Trophoblast cell (in vitro differentiated cells and primary cell): ENCODE measurements at regions not wholly inside any gene's neighbourhood (a gene's known extent, or its start where the extent isn't known, plus 50 kb on each side); places are given as distances from the start of the nearest gene placed in this dataset.

Experiments
- DNase-seq, 2 donors: peaks; one replicate each; pipeline ENCODE4 v3.0.0-alpha.2; 2016
- H2AFZ ChIP-seq: 2 replicates; pipeline ENCODE4 v1.6.1; 2013; ENCODE audit warnings: low read length, moderate library complexity, mild to moderate bottlenecking; ENCODE audit not compliant: insufficient read depth, poor library complexity
- H2AK5ac ChIP-seq: 2 replicates; pipeline ENCODE4 v1.6.1; 2013; ENCODE audit warnings: mild to moderate bottlenecking, low read length
- H2BK120ac ChIP-seq: 2 replicates; pipeline ENCODE4 v1.6.1; 2013; ENCODE audit warnings: low read length, mild to moderate bottlenecking, moderate library complexity; ENCODE audit not compliant: insufficient read depth, poor library complexity
- H2BK12ac ChIP-seq: 2 replicates; pipeline ENCODE4 v1.6.1; 2013; ENCODE audit warnings: mild to moderate bottlenecking, low read length, moderate library complexity
- H2BK5ac ChIP-seq: 2 replicates; pipeline ENCODE4 v1.6.1; 2013; ENCODE audit warnings: low read length, low read depth, moderate library complexity, mild to moderate bottlenecking; ENCODE audit not compliant: poor library complexity
- H3K14ac ChIP-seq: 2 replicates; pipeline ENCODE4 v1.6.1; 2013; ENCODE audit warnings: mild to moderate bottlenecking, low read length
- H3K18ac ChIP-seq: 2 replicates; pipeline ENCODE4 v1.6.1; 2013; ENCODE audit warnings: mild to moderate bottlenecking, low read length
- H3K23ac ChIP-seq: 2 replicates; pipeline ENCODE4 v1.6.1; 2013; ENCODE audit warnings: low read length
- H3K27ac ChIP-seq: 2 replicates; pipeline ENCODE4 v1.5.1; 2013; ENCODE audit warnings: low read depth, mild to moderate bottlenecking, inconsistent platforms, low read length, moderate library complexity
- H3K27me3 ChIP-seq: 2 replicates; pipeline ENCODE4 v1.6.1; 2013; ENCODE audit warnings: inconsistent platforms, mild to moderate bottlenecking, low read length, moderate library complexity; ENCODE audit not compliant: insufficient read depth
- H3K36me3 ChIP-seq, 2 experiments: 1 replicate in 1 of 2; 2 replicates in 1 of 2; pipeline ENCODE4 v1.6.1; 2013; ENCODE audit warnings: low read length in 2 of 2, mild to moderate bottlenecking in 2 of 2, moderate library complexity in 1 of 2; ENCODE audit not compliant: insufficient read depth in 2 of 2, control insufficient read depth in 1 of 2
- H3K4ac ChIP-seq: 2 replicates; pipeline ENCODE4 v1.6.1; 2013; ENCODE audit warnings: low read depth, mild to moderate bottlenecking, low read length, moderate library complexity
- H3K4me1 ChIP-seq, 2 experiments: 1 replicate in 1 of 2; 2 replicates in 1 of 2; pipeline ENCODE4 v1.6.1; 2013; ENCODE audit warnings: low read length in 2 of 2, mild to moderate bottlenecking in 2 of 2, moderate library complexity in 1 of 2; ENCODE audit not compliant: insufficient read depth in 2 of 2, control insufficient read depth in 1 of 2
- H3K4me2 ChIP-seq: 2 replicates; pipeline ENCODE4 v1.6.1; 2013; ENCODE audit warnings: inconsistent platforms, mild to moderate bottlenecking, low read length, moderate library complexity
- H3K4me3 ChIP-seq: 2 replicates; pipeline ENCODE4 v1.5.1; 2013; ENCODE audit warnings: mild to moderate bottlenecking, low read depth, low read length, inconsistent platforms
- H3K79me1 ChIP-seq: one replicate; pipeline ENCODE4 v1.6.1; 2013; ENCODE audit warnings: low read length
- H3K79me2 ChIP-seq: 2 replicates; pipeline ENCODE4 v1.6.1; 2013; ENCODE audit warnings: low read length, mild to moderate bottlenecking; ENCODE audit not compliant: control insufficient read depth, insufficient read depth, poor library complexity
- H3K9ac ChIP-seq: 2 replicates; pipeline ENCODE4 v1.6.1; 2013; ENCODE audit warnings: mild to moderate bottlenecking, low read length
- H3K9me3 ChIP-seq: 2 replicates; pipeline ENCODE4 v1.6.1; 2013; ENCODE audit warnings: low read depth, mild to moderate bottlenecking, control low read depth, inconsistent platforms, low read length; ENCODE audit not compliant: insufficient read depth
- H4K12ac ChIP-seq: 2 replicates; pipeline ENCODE4 v1.6.1; 2013; ENCODE audit warnings: low read depth, mild to moderate bottlenecking, low read length, moderate library complexity
- H4K8ac ChIP-seq: 2 replicates; pipeline ENCODE4 v1.6.1; 2013; ENCODE audit warnings: low read depth, mild to moderate bottlenecking, low read length, moderate library complexity
- H4K91ac ChIP-seq: one replicate; pipeline ENCODE4 v1.6.1; 2013; ENCODE audit warnings: low read depth, mild to moderate bottlenecking, low read length, moderate library complexity
- WGBS: extraction: QIAGEN DNeasy Blood & Tissue Kit; methylation state at CpG from one replicate; pipeline ENCODE4 v1.1.7; 2013; ENCODE audit warnings: missing lambda C conversion rate; ENCODE audit not compliant: insufficient read length, insufficient coverage; ENCODE audit errors: extremely low coverage; 5-methylcytosine and 5-hydroxymethylcytosine counted together

DNA sequence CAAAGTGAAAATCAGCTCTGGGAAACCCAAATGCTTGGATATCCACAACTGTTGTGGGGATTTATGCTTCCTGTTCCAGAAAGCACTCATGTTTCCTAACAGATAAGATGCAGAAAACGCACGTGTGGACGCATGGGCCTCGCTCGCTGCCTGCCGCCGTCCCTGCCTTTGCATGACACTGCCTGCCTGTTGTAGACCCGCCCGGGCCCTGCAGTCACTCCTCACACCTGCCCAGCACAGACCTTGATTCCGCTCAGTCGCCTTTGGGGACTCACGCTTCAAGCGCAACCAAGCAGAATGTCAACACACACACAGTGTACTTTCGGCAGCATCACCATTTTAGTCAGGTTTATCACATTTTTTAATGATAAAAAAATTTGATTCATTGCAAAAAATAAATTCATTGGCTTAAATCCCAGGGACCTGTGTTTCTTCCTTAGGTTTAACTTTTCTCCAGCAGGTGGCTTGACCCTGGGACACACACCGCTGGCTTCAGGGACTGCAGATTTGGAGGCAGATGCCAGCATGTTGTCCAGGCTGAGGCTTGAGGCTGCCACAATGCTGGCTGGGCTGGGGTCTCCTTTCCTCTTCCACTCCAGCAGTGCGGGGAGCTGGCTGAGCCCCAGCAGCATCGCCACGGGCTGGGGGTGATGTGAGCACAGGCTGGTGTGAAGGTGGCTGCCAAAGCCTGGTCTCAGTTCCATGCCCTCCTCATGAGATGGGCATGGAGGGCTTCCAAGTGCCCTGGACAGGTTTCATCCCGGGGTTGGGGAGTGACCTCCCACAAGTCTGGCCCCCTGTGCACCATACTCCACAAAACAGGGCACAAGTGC is 416.9 kb upstream of the IRX4 start:
- H3K36me3 ChIP-seq: no peaks in the 10 kb centered on the region
- no peak overlapping the region for H2BK120ac ChIP-seq
- no peak overlapping the region for H4K12ac ChIP-seq
- no peaks in the 10 kb centered on the region for H3K4me1 ChIP-seq
- H3K14ac ChIP-seq: no peak overlapping the region
- no peak overlapping the region for H2AFZ ChIP-seq
- no CpG with 5 or more reads among the region's 19 CpGs for WGBS
- H3K27ac ChIP-seq: no peak overlapping the region
- H3K4ac ChIP-seq: no peak overlapping the region
- no peaks in the 10 kb centered on the region for H3K79me2 ChIP-seq
- H3K18ac ChIP-seq: no peak overlapping the region
- no peak overlapping the region for H3K23ac ChIP-seq
- H3K4me2 ChIP-seq: no peak overlapping the region
- no peaks in the 10 kb centered on the region for H3K27me3 ChIP-seq
- no peak overlapping the region for H2AK5ac ChIP-seq
- no peak for DNase-seq
- H4K8ac ChIP-seq: no peak overlapping the region
- no peak overlapping the region for H2BK12ac ChIP-seq
- H3K9me3 ChIP-seq: peaks cover 2% of the 10 kb centered on the region
- no peak overlapping the region for H3K9ac ChIP-seq
- no peaks in the 10 kb centered on the region for H3K79me1 ChIP-seq
- H4K91ac ChIP-seq: no peak overlapping the region
- H3K4me3 ChIP-seq: no peak overlapping the region
- no peak overlapping the region for H2BK5ac ChIP-seq

DNA sequence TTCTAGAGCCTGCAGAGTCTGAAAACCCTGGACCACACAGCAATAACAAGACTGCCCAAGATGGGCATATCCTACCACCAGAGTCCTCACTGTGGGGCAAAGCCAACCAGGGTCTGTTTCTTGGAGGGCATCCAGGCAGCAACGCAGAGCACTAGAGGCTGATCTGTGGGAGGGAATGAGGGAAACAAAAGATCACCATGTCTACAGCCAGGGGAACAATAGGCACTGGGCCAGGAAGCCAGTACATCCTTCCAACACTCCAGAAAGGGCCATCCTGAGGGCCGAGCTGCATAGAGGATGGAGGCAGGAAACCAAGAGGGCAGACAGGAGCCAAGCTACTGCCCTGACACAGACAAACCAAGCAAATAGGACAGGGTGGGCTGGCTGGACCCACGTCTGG is 416.1 kb upstream of the IRX4 start:
- no peaks in the 10 kb centered on the region for H3K36me3 ChIP-seq
- no peak overlapping the region for H2BK120ac ChIP-seq
- no peak overlapping the region for H3K27ac ChIP-seq
- no peak overlapping the region for H3K23ac ChIP-seq
- no peak overlapping the region for H2AK5ac ChIP-seq
- no peaks in the 10 kb centered on the region for H3K27me3 ChIP-seq
- no peaks in the 10 kb centered on the region for H3K4me1 ChIP-seq
- H2AFZ ChIP-seq: no peak overlapping the region
- peaks cover 2% of the 10 kb centered on the region for H3K9me3 ChIP-seq
- WGBS: no CpG with 5 or more reads among the region's 3 CpGs
- H3K4ac ChIP-seq: no peak overlapping the region
- H3K79me1 ChIP-seq: no peaks in the 10 kb centered on the region
- H3K14ac ChIP-seq: no peak overlapping the region
- H2BK5ac ChIP-seq: no peak overlapping the region
- H3K4me2 ChIP-seq: no peak overlapping the region
- H4K8ac ChIP-seq: no peak overlapping the region
- no peak overlapping the region for H3K9ac ChIP-seq
- DNase-seq: no peak
- no peak overlapping the region for H4K12ac ChIP-seq
- no peaks in the 10 kb centered on the region for H3K79me2 ChIP-seq
- no peak overlapping the region for H3K18ac ChIP-seq
- no peak overlapping the region for H2BK12ac ChIP-seq
- H4K91ac ChIP-seq: no peak overlapping the region
- no peak overlapping the region for H3K4me3 ChIP-seq

GRCh38 chr5:2297991-2298390 is 415.3 kb upstream of the IRX4 start:
- Histone ChIP-seq H2BK12ac (no peak overlapping the region), H4K12ac (no peak overlapping the region), H3K27ac (no peak overlapping the region), H3K23ac (no peak overlapping the region), H2BK5ac (no peak overlapping the region), H3K14ac (no peak overlapping the region), H3K4me3 (no peak overlapping the region), H3K36me3 (no peaks in the 10 kb centered on the region), H3K9ac (no peak overlapping the region), H3K79me1 (no peaks in the 10 kb centered on the region), H3K27me3 (no peaks in the 10 kb centered on the region), H3K18ac (no peak overlapping the region), H4K8ac (no peak overlapping the region), H2BK120ac (no peak overlapping the region), H3K4ac (no peak overlapping the region), H3K4me1 (no peaks in the 10 kb centered on the region), H3K9me3 (peaks cover 2% of the 10 kb centered on the region), H2AK5ac (no peak overlapping the region), H3K4me2 (no peak overlapping the region), H3K79me2 (no peaks in the 10 kb centered on the region), H2AFZ (no peak overlapping the region), H4K91ac (no peak overlapping the region)
- DNase-seq: no peak
- WGBS: no CpG with 5 or more reads among the region's 13 CpGs

GRCh38 chr5:2295476-2295875 is 412.8 kb upstream of the IRX4 start:
- Histone ChIP-seq H2BK12ac (no peak overlapping the region), H3K9me3 (peaks cover 3% of the 10 kb centered on the region), H4K91ac (no peak overlapping the region), H3K36me3 (no peaks in the 10 kb centered on the region), H3K4ac (no peak overlapping the region), H2AK5ac (no peak overlapping the region), H3K18ac (no peak overlapping the region), H4K12ac (no peak overlapping the region), H3K27me3 (no peaks in the 10 kb centered on the region), H2AFZ (no peak overlapping the region), H3K23ac (no peak overlapping the region), H2BK5ac (no peak overlapping the region), H4K8ac (no peak overlapping the region), H3K4me2 (no peak overlapping the region), H3K14ac (no peak overlapping the region), H3K9ac (no peak overlapping the region), H3K4me1 (no peaks in the 10 kb centered on the region), H2BK120ac (no peak overlapping the region), H3K27ac (no peak overlapping the region), H3K79me1 (no peaks in the 10 kb centered on the region), H3K79me2 (no peaks in the 10 kb centered on the region), H3K4me3 (no peak overlapping the region)
- DNase-seq: no peak
- no CpG with 5 or more reads among the region's 13 CpGs for WGBS
